Thyroid gland (tissue), 4 donors: ENCODE measurements at regions not wholly inside any gene's neighbourhood (a gene's known extent, or its start where the extent isn't known, plus 50 kb on each side); places are given as distances from the start of the nearest gene placed in this dataset.

Source experiments
- CTCF ChIP-seq, 6 experiments: fragments of 200-600 bp in 3 of 6; fragments of 450-650 bp in 3 of 6; sonication (generic) in 3 of 6; IDR thresholded peaks; one replicate each; pipeline ENCODE4 v1.5.1; 2016 to 2019; ENCODE audit warnings: antibody characterized with exemption in 6 of 6, mild to moderate bottlenecking in 2 of 6, inconsistent platforms in 1 of 6, moderate library complexity in 1 of 6
- POLR2A ChIP-seq, 2 donors: fragments of 450-650 bp; IDR thresholded peaks; one replicate each; pipeline ENCODE4 v1.6.1; 2017; ENCODE audit warnings: antibody characterized with exemption in 2 of 2, mild to moderate bottlenecking in 2 of 2, moderate library complexity in 1 of 2

- TF ChIP-seq CTCF (IDR thresholded peaks at IDR 0.05), result no peak
- TF ChIP-seq POLR2A (IDR thresholded peaks at IDR 0.05), result no peak
These were observed 50.2 kb upstream of the LANCL2 start for GRCh38 chr7:55314967-55315366.
